IPS DF 4.7 (cell line): ENCODE measurements at regions not wholly inside any gene's neighbourhood (a gene's known extent, or its start where the extent isn't known, plus 50 kb on each side); places are given as distances from the start of the nearest gene placed in this dataset.

Experiments
- DNase-seq: peaks from one replicate; pipeline ENCODE4 v3.0.0-alpha.2; 2013; ENCODE audit warnings: low spot score; ENCODE audit errors: extremely low read depth

DNA sequence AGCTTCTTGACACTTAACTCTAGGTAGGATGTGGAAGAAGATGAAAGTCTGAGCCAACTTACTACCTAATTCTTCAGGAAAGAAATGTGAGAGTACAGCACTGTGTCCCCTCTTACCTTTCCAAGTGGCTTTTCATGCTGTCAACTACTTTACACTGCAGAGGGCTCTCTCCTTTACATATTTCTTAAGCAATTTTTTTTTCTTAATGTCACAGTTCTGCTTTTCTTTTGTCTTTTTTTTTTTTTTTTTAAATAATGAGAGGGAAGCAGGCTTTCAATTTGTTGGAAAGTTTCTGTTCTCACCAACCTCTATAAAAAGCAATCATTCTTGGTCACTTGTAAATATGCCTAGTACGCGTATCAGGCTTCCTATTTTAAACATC lies 212.7 kb upstream of the MIR17HG start:
- DNase-seq = no peak

GRCh38 chr13:91135376-91135775 lies 212.1 kb upstream of the MIR17HG start:
- no peak for DNase-seq

DNA sequence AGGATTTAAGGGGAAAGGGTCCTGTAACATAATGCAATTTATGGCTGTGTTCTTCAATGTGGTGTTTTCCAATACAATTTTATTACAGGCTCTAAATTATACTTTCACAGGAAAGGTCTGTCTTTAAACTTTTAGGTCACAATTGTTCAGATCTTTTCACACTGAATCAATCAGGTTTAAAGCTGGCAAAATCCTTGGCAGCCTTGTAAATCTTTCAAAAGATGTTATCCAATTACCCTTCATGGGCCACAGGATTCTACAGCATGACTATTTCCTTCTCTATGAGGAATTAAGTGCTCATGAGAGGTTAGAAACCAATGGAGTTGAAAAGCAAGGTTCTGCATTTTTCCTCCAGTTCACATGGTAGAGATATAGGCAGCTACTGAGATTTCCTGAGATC lies 211.5 kb upstream of the MIR17HG start:
- DNase-seq = no peak

- no peak for DNase-seq
These were observed 210.7 kb upstream of the MIR17HG start for GRCh38 chr13:91136806-91137205.

DNA sequence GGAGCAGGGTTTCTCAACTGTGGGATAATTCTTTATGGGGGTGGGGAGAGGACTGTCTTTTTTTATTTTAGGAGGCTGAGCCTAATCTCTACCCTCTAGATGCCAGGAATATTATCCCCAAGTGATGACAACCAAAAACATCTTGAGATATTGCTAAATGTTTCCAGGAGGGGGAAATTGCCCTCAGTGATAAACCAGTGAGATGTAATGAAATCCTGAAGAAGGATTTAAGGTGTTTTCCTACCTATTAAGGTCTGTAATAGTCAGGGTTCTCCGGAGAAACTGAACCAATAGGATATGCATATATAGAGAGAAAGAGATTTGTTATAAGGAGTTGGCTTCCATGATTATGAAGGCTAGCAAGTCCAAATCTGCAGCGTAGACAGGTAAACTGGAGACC lies 208.3 kb upstream of the MIR17HG start:
- no peak for DNase-seq

DNA sequence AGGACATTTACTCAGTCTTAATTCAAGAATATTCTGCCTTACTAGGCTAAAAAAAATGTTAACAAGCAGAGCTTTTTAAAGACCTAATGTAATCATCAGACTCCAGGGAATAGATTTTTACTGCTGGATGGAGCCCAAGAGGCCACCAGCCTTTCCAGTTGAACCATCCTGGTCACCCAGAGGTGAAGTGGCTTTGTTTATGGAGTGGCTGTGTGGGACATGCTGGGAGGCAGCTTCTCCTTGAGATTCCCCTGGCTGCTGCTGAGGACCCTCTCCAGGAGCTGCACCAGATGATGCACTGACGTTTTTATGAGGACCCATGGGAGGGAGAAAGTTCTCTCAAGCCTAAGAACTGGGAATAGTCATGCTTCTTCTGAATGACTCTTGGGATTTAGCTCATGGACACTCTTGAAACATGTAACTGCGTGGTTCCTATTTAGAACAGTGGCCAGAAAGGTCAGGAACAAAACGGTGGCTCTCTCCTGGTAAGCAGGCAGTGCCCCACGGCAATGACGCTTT lies 205.9 kb upstream of the MIR17HG start:
- no peak for DNase-seq

DNA sequence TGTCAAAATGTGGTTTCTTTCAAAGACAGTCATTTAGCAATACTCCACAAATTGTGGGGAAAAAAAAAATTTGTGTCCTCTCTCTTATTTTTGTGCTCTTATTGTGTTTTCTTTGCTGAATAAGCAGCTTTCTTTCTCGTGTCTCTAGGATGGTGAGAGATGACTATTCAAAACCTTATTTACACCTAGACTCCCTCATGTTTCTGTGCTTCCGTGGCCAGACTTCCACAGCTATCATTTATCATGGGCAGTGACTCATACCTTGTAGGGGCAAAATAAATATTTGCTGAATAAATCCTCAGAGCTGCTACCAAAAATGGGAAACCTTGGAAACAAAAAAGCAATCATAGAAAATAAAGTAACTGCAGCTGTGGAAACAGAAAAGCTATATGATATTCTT lies 204.9 kb upstream of the MIR17HG start:
- no peak for DNase-seq

DNA sequence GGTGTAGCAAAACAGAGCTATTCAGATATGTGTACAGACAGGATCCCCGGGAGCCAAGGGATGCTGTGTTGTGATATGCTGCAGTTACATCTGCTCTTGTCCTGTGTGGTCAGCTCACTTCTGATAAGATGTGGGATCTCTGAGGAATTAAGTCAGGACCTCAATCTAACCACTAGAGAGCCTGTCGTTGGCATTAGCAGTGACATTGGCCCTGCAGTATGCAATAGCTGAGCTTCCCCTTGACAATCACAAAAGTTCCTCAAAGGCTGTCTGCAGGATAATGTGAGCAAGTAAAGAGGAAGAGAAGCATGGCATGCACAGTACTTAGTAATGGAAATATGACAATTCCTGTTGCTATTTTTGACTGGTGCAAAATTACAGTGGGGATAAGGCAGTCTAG lies 203.4 kb upstream of the MIR17HG start:
- DNase-seq = no peak

DNA sequence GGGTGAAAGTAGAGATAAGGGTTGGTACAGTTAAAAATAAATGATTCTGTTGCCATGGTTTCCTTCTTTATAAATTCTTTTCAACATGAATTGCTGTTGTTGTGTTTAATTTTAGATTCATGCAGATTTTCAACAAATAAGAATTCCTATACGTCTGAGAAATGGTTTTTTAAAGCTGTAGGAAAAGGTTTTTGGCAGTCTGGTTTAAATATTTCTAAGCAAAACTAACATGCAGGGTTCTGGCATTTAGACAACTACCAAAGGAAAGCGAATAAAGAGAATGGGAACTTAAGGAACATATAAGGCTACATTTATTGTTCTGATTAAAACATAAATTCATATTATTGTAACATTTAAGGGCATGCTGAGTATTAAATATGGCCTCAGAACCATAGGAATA lies 203.0 kb upstream of the MIR17HG start:
- no peak for DNase-seq

- no peak for DNase-seq
These were observed 201.8 kb upstream of the MIR17HG start for GRCh38 chr13:91145571-91146205.

- no peak for DNase-seq
These were observed 200.9 kb upstream of the MIR17HG start for GRCh38 chr13:91146601-91147000.

GRCh38 chr13:91148098-91148497 lies 199.4 kb upstream of the MIR17HG start:
- DNase-seq = no peak

GRCh38 chr13:91151921-91152320 lies 195.6 kb upstream of the MIR17HG start:
- no peak for DNase-seq

GRCh38 chr13:91153372-91153771 lies 194.1 kb upstream of the MIR17HG start:
- no peak for DNase-seq

- no peak for DNase-seq
These were observed 192.7 kb upstream of the MIR17HG start for GRCh38 chr13:91154558-91155353.

DNA sequence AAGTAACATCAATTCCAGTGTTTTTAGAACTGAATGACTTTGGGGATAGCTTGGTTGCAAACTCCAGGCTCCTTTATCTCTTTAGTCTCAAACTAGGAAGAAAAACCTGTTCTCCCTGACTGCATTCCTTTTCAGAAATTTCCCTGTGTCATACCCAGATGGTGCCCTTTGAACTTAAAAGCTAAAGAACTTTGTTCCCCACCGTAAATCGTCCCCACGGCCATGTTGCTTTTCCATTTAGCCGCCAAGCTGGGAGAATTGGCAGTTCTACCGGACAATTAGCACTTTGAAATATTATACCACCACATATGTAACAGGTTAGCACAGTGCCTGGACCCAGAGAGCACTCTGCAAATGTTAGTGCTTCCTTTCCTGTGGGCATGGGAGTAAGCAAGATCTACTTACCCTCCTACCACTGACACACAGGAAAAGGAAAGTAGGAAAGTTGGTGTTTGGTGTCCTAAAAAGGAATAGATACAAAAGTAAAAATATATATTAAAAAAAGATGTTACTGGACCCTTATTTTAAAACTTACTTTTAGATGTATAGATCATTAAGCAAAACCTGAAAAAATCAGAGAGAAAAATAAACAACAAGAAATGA lies 191.9 kb upstream of the MIR17HG start:
- DNase-seq = no peak

DNA sequence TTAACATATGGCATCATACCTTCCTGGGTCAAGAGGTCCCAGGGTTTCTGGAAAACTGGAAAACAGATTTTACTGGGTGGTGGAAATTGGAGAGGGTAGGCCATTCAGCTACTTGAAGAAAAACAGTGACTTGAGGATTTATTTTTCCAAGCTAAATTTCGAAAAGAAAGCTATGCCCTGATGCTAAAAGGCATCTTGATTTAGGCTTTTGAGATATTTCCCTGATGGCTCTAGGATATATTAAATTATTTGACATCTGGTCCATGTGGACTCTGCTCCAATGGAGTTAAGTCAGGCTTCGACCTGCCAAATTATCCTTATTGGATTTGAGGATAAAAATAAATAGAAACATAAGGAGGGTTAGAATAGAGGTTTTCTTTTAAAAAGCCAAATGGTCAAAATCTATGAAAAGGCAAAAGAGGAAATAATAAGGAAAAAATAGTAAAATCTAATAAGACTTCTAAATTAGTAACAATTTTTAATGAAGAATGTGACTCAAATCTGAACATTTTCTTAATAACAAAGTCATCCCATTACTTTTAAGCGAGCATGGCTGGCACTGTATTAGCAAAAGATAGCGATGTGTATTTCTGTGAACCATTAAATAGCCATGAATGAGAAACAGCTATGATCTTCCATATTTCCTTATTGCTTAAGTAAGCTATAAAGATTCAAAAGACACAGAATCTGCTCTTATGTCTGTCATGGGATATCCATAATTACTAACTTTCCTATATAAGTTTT lies 190.0 kb upstream of the MIR17HG start:
- no peak for DNase-seq

GRCh38 chr13:91158017-91158395 lies 189.5 kb upstream of the MIR17HG start:
- no peak for DNase-seq

- DNase-seq = no peak
These were observed 185.3 kb upstream of the MIR17HG start for GRCh38 chr13:91162180-91162579.

DNA sequence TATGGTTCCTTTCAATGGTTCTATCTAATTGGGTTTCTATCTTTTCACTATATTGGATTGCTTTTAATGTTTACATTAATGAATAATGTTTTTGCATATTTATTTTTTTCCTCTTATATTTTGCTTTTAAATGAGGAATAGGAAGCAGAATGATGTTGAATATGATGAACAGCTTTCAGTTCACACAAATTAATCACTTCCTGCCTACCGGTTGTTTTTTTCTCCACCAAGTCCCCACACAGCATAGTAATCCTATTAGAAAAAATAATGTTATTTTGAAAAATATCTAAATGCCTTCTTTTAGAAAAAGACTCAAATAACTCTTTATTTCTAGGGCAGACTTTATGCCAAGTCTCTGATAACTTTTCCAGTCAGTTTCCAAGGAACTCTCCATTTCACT lies 184.9 kb upstream of the MIR17HG start:
- DNase-seq = no peak

- no peak for DNase-seq
These were observed 181.7 kb upstream of the MIR17HG start for GRCh38 chr13:91165758-91166157.
